NAMALWA (cell line): ENCODE measurements at regions not wholly inside any gene's neighbourhood (a gene's known extent, or its start where the extent isn't known, plus 50 kb on each side); places are given as distances from the start of the nearest gene placed in this dataset.

Experiments
- DNase-seq: peaks from one replicate; pipeline ENCODE4 v3.0.0-alpha.2; 2015; ENCODE audit warnings: low spot score

GRCh38 chr6:140062043-140063020 is 687.9 kb upstream of the CITED2 start:
- no peak for DNase-seq

- DNase-seq, result no peak
Observed at GRCh38 chr6:140061110-140062042, 686.9 kb upstream of the CITED2 start.

DNA sequence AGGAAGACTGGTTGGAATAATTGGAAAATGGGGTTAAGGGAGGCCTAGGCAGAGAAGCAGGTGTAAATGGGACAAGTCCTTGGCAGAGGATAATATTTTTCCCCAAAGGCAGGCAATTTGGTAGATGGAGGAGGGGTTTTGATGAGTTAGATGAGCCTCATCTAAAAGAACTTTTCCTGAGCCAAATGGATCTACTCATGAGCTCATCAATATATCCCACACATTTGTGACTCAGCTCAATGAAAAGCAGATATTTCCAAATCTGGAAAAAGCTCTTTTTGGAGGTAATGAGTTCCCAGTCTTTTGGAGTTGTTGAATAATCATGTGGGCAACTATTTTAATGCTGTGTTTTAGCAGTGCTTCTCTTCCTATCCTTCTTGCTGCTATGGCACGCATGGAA is 685.5 kb upstream of the CITED2 start:
- no peak for DNase-seq

- no peak for DNase-seq
Observed at GRCh38 chr6:140058863-140059262, 684.4 kb upstream of the CITED2 start.

DNA sequence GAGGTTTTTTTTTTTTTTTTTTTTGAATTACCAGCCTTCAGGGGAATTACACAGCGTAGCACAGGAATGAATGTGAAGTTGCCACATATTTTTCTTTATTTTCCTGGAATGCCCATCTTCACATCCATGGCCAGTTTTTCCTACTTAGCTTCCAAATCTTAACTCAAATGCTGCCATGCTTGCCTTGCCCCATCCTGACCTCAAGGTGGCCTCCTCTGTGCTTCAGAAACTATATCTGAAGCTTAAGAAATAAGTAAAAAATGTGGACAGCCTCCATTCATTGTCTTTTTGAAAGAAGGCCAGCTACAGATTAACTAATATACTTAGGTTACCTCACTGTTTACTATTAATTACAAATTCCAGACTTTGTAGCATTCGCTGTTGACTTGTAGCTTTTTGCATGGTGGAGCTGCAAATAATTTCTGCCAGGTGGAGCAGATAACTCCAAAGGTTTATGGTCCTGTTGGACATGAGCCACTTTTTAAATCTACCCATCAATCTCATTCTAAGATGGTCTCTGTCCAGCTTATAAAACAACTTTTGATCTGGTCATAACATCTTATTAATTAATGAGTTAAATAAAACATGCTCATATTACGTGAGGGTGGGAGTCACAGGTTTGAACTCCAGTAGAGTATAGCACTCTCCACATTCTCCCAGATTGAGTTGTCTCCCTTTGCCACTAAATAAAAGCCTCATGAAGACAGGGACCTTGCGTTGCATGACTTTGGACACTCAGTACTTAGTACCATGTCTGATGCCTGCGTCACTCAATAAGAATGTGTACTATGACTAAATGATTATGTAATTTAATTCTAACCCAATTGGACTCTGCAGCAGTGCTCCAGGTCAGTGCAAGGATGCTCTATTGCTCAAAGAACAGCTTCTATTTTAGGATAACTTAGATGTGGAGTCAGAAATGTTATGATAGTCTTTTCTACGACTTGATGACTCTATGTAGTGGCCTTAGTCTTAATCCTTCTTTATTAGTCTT is 678.6 kb upstream of the CITED2 start:
- peak; percentile 23 for DNase-seq

DNA sequence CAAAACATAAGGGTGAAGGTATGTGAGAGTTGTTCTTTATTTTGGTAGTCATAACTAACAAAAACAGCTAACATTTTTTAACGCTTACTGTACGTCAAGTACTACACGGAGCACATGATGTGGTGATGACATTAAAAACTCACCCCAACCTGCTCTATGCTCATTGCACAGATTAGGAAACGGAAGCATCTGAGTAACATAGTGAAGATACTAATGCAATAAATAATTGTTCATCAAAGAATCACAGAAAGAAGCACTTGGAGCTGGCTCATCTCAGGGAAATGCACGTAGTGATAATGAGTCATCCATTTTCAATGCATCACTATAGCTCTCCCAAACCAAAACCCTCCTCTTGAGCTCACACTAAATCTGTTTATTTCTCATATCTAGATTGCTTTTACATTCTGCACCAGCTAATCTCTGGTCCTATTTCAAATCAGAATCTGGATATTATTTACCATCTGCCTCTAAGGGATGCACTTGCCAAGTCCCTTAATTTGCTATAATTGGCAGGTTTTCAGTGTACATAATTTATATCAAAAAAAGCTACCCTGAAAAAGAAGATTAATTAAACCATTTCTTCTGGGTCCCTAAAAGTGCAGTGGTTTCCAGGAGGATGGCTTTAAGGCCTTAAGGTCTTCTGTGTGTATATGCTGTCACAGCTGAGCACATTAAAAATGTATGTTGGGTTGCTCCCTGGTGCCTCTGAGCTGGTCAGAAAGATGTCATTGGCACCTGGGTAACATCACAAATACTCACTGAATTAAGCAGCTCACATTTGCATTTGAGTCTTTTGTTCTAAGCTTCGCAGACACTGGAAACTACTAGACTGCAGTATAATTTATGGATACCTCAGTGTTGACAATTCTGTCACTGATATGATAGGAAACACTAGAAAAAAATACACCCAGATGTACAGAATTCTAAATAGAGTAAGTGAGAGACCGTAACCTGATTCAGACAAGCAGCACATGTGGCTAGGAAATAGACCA is 677.4 kb upstream of the CITED2 start:
- DNase-seq, result no peak

DNA sequence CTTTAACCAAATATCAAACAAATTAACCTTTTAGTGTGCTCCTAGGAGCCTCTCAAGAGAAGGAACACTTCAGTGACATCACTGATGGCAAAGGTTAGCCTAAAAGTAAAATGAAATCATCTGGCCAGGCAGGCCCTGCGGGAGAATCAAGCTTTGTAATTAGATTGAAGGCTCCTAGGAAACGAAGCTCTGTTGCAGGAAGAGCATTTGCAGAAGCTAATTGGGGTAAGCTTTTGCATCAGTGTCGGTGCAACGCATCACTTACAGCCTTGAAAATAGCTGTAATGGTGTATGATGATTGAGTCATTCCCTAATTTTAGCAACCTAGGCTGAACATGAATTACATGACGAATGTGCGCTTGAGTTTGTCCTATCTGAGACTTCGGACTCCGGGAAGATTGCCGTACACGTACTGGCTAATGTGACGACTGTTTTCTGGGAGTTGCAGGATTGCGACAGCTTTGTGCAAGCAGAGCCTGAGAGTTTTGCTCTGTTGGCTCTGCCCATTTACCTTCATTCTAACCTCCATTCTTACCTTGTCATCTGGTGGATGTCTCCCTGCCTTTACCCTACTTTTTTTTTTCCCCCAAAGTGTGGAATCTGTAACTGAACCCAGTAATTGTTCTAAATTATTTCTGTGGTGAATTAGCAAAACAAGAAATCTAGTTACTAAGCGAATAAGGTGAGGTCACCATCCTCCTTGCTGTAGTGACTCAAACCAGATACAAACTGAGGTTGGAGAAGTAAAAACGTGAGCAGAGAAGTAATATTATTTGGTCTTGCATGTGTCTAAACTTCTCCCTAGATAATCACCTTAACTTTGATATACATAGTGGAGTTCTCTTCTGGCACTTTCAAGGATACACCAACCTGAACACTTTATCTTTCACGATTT is 675.9 kb upstream of the CITED2 start:
- DNase-seq, result no peak

DNA sequence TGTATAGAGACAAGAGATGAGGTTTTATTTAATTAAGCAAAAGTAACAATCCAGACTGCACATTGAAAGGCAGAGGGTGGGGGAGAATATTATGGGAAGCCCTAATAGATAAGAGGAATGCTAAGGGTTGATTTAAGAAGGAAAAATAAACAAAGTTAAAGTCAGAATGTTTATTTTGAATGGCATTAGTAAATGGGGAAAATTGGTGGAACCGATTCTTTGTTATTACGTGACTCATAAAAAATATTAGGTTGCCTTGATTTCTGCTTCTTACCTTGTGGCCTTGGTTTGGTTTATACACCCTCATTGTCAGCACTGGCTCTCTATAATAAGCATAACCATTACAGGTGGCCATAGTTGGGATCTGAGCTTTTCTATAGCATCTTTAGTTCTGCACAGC is 674.8 kb upstream of the CITED2 start:
- no peak for DNase-seq

- no peak for DNase-seq
Observed at GRCh38 chr6:140048202-140048790, 673.8 kb upstream of the CITED2 start.

DNA sequence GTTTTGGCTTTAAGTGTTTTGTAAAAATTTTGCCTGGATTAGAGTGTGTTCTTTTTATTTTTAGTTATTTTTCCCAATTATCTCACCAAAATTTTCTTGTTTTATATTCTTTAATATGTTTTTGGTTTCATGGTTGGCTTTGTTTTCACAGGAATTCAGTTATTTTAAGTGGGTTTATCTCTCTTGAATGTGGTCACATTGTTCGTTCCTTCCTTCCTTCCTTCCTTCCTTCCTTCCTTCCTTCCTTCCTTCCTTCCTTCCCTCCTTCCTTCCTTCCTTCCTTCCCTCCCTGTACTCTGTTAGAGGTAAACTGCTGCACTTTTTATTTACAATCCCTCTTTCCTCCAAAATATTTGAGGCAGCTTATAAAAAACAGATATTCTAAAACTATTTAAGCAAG is 672.9 kb upstream of the CITED2 start:
- DNase-seq, result no peak

- DNase-seq, result no peak
Observed at GRCh38 chr6:140046016-140046632, 671.7 kb upstream of the CITED2 start.

DNA sequence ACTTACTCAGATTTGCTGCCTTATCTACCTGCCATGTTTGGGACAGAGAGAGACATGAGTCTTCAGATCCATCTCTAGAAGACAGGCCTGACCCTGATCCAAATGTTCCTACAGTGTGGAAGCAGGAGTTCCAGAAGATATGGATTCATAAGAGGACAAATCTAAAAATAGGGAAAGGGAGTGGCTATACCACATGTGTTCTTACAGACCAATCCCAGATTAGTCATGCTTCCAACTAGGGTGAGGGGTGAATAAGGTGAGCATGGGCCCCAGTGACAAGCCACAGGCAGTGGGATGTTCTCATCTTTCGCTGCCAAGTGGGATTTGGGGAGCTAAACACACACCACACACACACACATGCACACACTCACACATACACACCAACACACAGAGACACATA is 670.7 kb upstream of the CITED2 start:
- DNase-seq, result no peak

GRCh38 chr6:140044626-140045025 is 670.2 kb upstream of the CITED2 start:
- DNase-seq, result no peak

- no peak for DNase-seq
Observed at GRCh38 chr6:140043762-140044378, 669.4 kb upstream of the CITED2 start.

- DNase-seq, result no peak
Observed at GRCh38 chr6:140043357-140043756, 668.9 kb upstream of the CITED2 start.

- no peak for DNase-seq
Observed at GRCh38 chr6:140041571-140042332, 667.3 kb upstream of the CITED2 start.

DNA sequence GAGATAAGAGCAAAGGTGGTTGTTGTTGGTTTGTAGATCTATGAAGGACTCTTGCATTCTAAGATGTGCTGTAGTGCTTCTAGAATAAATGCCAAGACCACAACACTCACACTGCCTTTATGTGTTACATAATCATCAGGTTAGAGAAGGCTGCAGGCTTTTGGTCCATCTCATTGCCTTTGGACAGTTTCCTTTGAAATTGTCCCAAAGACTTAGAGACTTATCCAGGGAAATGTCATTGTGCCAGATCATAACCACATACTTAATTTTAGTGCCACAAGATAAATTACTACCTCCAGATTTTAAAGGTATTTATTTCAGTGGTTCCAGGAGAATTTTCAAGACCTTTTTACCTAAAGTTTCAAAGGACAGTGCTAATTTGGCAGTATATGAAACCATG is 666.6 kb upstream of the CITED2 start:
- no peak for DNase-seq
